Neuron (in vitro differentiated cells): ENCODE measurements at regions not wholly inside any gene's neighbourhood (a gene's known extent, or its start where the extent isn't known, plus 50 kb on each side); places are given as distances from the start of the nearest gene placed in this dataset.
"Not testable (repeated sequence)": the region's sequence is repeated elsewhere in the genome, so short reads cannot be mapped to it uniquely, and the experiment has no call there.

Experiments used
- H2AFZ ChIP-seq: one replicate; pipeline ENCODE4 v1.6.1; 2013; ENCODE audit warnings: low read depth, mild to moderate bottlenecking, inconsistent platforms, low read length, moderate library complexity
- H3K27me3 ChIP-seq: one replicate; pipeline ENCODE4 v1.6.1; 2013; ENCODE audit warnings: low read length; ENCODE audit not compliant: insufficient read depth
- H3K36me3 ChIP-seq: one replicate; pipeline ENCODE4 v1.6.1; 2013; ENCODE audit warnings: low read length; ENCODE audit not compliant: insufficient read depth
- H3K4me1 ChIP-seq: one replicate; pipeline ENCODE4 v1.6.1; 2013; ENCODE audit warnings: low read length; ENCODE audit not compliant: insufficient read depth
- H3K4me3 ChIP-seq: 2 replicates; pipeline ENCODE4 v1.5.1; 2013; ENCODE audit warnings: mild to moderate bottlenecking, low read length, moderate library complexity
- H3K9me3 ChIP-seq: one replicate; pipeline ENCODE4 v1.6.1; 2013; ENCODE audit warnings: low read length

GRCh38 chr20:48360342-48360975 is 467.3 kb downstream of the PREX1 start:
- Histone ChIP-seq H3K9me3 (no peaks in the 10 kb centered on the region), H2AFZ (no peak overlapping the region), H3K36me3 (no peaks in the 10 kb centered on the region), H3K4me1 (no peaks in the 10 kb centered on the region), H3K27me3 (no peaks in the 10 kb centered on the region), H3K4me3 (no peak overlapping the region)

GRCh38 chr20:48359692-48360341 is 468.0 kb downstream of the PREX1 start:
- no peaks in the 10 kb centered on the region for H3K9me3 ChIP-seq
- no peaks in the 10 kb centered on the region for H3K36me3 ChIP-seq

GRCh38 chr20:48359055-48359390 is 468.8 kb downstream of the PREX1 start:
- H3K4me3 ChIP-seq, H2AFZ ChIP-seq, H3K36me3 ChIP-seq, H3K27me3 ChIP-seq, H3K9me3 ChIP-seq, H3K4me1 ChIP-seq: not testable (repeated sequence)

More at GRCh38 chr20:48359692-48360341, 468.0 kb downstream of the PREX1 start:
- no peaks in the 10 kb centered on the region for H3K4me1 ChIP-seq
- no peak overlapping the region for H3K4me3 ChIP-seq
- H2AFZ ChIP-seq, result no peak overlapping the region
- H3K27me3 ChIP-seq, result no peaks in the 10 kb centered on the region

GRCh38 chr20:48358176-48359054 is 469.4 kb downstream of the PREX1 start:
- Histone ChIP-seq H3K4me1 (no peaks in the 10 kb centered on the region), H3K4me3 (no peak overlapping the region), H3K27me3 (no peaks in the 10 kb centered on the region), H2AFZ (no peak overlapping the region), H3K36me3 (no peaks in the 10 kb centered on the region), H3K9me3 (no peaks in the 10 kb centered on the region)

GRCh38 chr20:48357714-48358113 is 470.1 kb downstream of the PREX1 start:
- Histone ChIP-seq H3K9me3 (no peaks in the 10 kb centered on the region), H3K27me3 (no peaks in the 10 kb centered on the region), H3K4me3 (no peak overlapping the region), H2AFZ (no peak overlapping the region), H3K4me1 (no peaks in the 10 kb centered on the region), H3K36me3 (no peaks in the 10 kb centered on the region)

GRCh38 chr20:48354903-48355302 is 472.9 kb downstream of the PREX1 start:
- H3K36me3 ChIP-seq, result no peaks in the 10 kb centered on the region
- H3K27me3 ChIP-seq, result no peaks in the 10 kb centered on the region
- H2AFZ ChIP-seq, result no peak overlapping the region
- peaks cover 7% of the 10 kb centered on the region for H3K4me1 ChIP-seq
- no peak overlapping the region for H3K4me3 ChIP-seq
- H3K9me3 ChIP-seq, result no peaks in the 10 kb centered on the region

GRCh38 chr20:48354320-48354876 is 473.4 kb downstream of the PREX1 start:
- H3K36me3 ChIP-seq, result no peaks in the 10 kb centered on the region
- no peaks in the 10 kb centered on the region for H3K9me3 ChIP-seq
- no peak overlapping the region for H2AFZ ChIP-seq
- H3K4me3 ChIP-seq, result no peak overlapping the region
- no peaks in the 10 kb centered on the region for H3K27me3 ChIP-seq
- H3K4me1 ChIP-seq, result peaks cover 7% of the 10 kb centered on the region

- H3K27me3 ChIP-seq, result no peaks in the 10 kb centered on the region
- peaks cover 7% of the 10 kb centered on the region for H3K4me1 ChIP-seq
- no peaks in the 10 kb centered on the region for H3K36me3 ChIP-seq
- no peaks in the 10 kb centered on the region for H3K9me3 ChIP-seq
- H3K4me3 ChIP-seq, result no peak overlapping the region
- H2AFZ ChIP-seq, result no peak overlapping the region
Measured at GRCh38 chr20:48352628-48353027, 475.2 kb downstream of the PREX1 start.

GRCh38 chr20:48352042-48352441 is 475.8 kb downstream of the PREX1 start:
- H3K36me3 ChIP-seq, result no peaks in the 10 kb centered on the region
- H3K27me3 ChIP-seq, result no peaks in the 10 kb centered on the region
- no peak overlapping the region for H2AFZ ChIP-seq
- no peaks in the 10 kb centered on the region for H3K9me3 ChIP-seq
- H3K4me3 ChIP-seq, result no peak overlapping the region
- H3K4me1 ChIP-seq, result peaks cover 7% of the 10 kb centered on the region

GRCh38 chr20:48350313-48350988 is 477.3 kb downstream of the PREX1 start:
- no peak overlapping the region for H3K4me3 ChIP-seq
- peaks cover 7% of the 10 kb centered on the region for H3K4me1 ChIP-seq
- H3K9me3 ChIP-seq, result no peaks in the 10 kb centered on the region
- no peaks in the 10 kb centered on the region for H3K36me3 ChIP-seq
- no peaks in the 10 kb centered on the region for H3K27me3 ChIP-seq
- H2AFZ ChIP-seq, result no peak overlapping the region

GRCh38 chr20:48349656-48350055 is 478.1 kb downstream of the PREX1 start:
- no peak overlapping the region for H2AFZ ChIP-seq
- no peaks in the 10 kb centered on the region for H3K9me3 ChIP-seq
- no peaks in the 10 kb centered on the region for H3K27me3 ChIP-seq
- no peaks in the 10 kb centered on the region for H3K36me3 ChIP-seq
- peaks cover 7% of the 10 kb centered on the region for H3K4me1 ChIP-seq
- H3K4me3 ChIP-seq, result no peak overlapping the region

GRCh38 chr20:48348022-48348421 is 479.8 kb downstream of the PREX1 start:
- H3K27me3 ChIP-seq, result no peaks in the 10 kb centered on the region
- H3K4me3 ChIP-seq, result no peak overlapping the region
- no peak overlapping the region for H2AFZ ChIP-seq
- no peaks in the 10 kb centered on the region for H3K36me3 ChIP-seq
- no peaks in the 10 kb centered on the region for H3K9me3 ChIP-seq
- H3K4me1 ChIP-seq, result peaks cover 7% of the 10 kb centered on the region
